ENCODE measurements at regions not wholly inside any gene's neighbourhood (a gene's known extent, or its start where the extent isn't known, plus 50 kb on each side); places are given as distances from the start of the nearest gene placed in this dataset.

DNA sequence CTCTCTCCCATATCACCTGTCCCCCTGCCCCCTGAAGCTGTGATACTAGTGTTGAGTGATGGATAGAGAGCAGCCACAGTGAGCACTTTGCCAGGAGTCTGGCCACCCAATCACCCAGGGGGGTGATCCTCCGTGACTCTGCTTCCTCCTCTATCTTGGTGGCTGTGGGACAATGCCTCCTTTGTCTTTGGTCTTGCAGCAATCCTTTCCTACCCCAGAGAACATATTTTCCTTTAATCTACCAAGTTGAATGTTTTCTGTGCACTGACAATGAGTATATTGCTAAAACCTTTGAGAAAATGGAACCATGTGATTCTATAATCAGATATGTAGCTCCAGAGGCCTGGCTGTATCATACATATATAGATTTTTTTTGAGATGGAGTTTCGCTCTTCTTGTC is 58.1 kb upstream of the HEPHL1 start:
- Histone ChIP-seq H3K4me3 (no peak overlapping the region), H3K27ac (no peak overlapping the region), H3K4me1 (replicated peaks in 1 of 2) (no peaks in the 10 kb centered on the region), H3K27me3 (no peaks in the 10 kb centered on the region), H3K9me3 (replicated peaks in 1 of 3) (no peaks in the 10 kb centered on the region), H3K36me3 (replicated peaks in 1 of 2) (no peaks in the 10 kb centered on the region)
- no peak for DNase-seq
- intact Hi-C loops (cut with DNase I), result no loop called here
- TF ChIP-seq POLR2A (IDR thresholded peaks at IDR 0.05), result no peak
- 81 to 93% (median 87%) methylated on average over 2 of the region's 2 CpGs for WGBS, 4 donors

DNA sequence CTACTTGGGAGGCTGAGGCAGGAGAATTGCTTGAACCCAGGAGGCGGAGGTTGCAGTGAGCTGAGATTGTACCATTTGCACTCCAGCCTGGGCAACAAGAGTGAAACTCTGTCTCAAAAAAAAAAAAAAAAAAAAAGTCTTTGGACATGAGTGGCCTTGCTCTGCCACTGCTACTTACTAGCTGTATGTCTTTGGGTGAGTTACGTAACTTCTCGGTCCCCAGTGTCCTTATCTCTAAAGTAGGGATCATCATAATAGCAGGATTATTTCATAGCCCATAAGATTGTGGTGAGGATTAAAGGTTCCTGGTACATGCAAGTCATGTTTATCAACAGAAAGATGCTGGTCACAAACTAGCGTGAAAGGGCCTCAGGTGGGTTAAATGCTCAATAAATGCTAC is 53.9 kb upstream of the HEPHL1 start:
- 65 to 81% (median 75%) methylated on average over 4 of the region's 4 CpGs for WGBS, 4 donors
- DNase-seq, result peak in 1 of 7 donors; percentile 60
- Histone ChIP-seq H3K4me3 (no peak overlapping the region), H3K27ac (no peak overlapping the region), H3K9me3 (replicated peaks in 1 of 3) (no peaks in the 10 kb centered on the region), H3K27me3 (no peaks in the 10 kb centered on the region), H3K36me3 (replicated peaks in 1 of 2) (no peaks in the 10 kb centered on the region), H3K4me1 (replicated peaks in 1 of 2) (no peaks in the 10 kb centered on the region)
- TF ChIP-seq POLR2A (IDR thresholded peaks at IDR 0.05), result no peak
- TF ChIP-seq, protein P1, sequence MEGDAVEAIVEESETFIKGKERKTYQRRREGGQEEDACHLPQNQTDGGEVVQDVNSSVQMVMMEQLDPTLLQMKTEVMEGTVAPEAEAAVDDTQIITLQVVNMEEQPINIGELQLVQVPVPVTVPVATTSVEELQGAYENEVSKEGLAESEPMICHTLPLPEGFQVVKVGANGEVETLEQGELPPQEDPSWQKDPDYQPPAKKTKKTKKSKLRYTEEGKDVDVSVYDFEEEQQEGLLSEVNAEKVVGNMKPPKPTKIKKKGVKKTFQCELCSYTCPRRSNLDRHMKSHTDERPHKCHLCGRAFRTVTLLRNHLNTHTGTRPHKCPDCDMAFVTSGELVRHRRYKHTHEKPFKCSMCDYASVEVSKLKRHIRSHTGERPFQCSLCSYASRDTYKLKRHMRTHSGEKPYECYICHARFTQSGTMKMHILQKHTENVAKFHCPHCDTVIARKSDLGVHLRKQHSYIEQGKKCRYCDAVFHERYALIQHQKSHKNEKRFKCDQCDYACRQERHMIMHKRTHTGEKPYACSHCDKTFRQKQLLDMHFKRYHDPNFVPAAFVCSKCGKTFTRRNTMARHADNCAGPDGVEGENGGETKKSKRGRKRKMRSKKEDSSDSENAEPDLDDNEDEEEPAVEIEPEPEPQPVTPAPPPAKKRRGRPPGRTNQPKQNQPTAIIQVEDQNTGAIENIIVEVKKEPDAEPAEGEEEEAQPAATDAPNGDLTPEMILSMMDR (IDR thresholded peaks at IDR 0.05), result no peak
- intact Hi-C loops (cut with DNase I), result no loop called here

GRCh38 chr11:93967944-93968343 is 53.2 kb upstream of the HEPHL1 start:
- 90 to 94% (median 92%) methylated on average over 5 of the region's 5 CpGs for WGBS, 4 donors
- Histone ChIP-seq H3K27me3 (no peaks in the 10 kb centered on the region), H3K36me3 (replicated peaks in 1 of 2) (no peaks in the 10 kb centered on the region), H3K4me3 (no peak overlapping the region), H3K4me1 (replicated peaks in 1 of 2) (no peaks in the 10 kb centered on the region), H3K9me3 (replicated peaks in 1 of 3) (no peaks in the 10 kb centered on the region), H3K27ac (no peak overlapping the region)
- intact Hi-C loops (cut with DNase I), result no loop called here
- DNase-seq, result no peak
- TF ChIP-seq, protein P1 (IDR thresholded peaks at IDR 0.05), result no peak
- no peak for TF ChIP-seq POLR2A (IDR thresholded peaks at IDR 0.05)

DNA sequence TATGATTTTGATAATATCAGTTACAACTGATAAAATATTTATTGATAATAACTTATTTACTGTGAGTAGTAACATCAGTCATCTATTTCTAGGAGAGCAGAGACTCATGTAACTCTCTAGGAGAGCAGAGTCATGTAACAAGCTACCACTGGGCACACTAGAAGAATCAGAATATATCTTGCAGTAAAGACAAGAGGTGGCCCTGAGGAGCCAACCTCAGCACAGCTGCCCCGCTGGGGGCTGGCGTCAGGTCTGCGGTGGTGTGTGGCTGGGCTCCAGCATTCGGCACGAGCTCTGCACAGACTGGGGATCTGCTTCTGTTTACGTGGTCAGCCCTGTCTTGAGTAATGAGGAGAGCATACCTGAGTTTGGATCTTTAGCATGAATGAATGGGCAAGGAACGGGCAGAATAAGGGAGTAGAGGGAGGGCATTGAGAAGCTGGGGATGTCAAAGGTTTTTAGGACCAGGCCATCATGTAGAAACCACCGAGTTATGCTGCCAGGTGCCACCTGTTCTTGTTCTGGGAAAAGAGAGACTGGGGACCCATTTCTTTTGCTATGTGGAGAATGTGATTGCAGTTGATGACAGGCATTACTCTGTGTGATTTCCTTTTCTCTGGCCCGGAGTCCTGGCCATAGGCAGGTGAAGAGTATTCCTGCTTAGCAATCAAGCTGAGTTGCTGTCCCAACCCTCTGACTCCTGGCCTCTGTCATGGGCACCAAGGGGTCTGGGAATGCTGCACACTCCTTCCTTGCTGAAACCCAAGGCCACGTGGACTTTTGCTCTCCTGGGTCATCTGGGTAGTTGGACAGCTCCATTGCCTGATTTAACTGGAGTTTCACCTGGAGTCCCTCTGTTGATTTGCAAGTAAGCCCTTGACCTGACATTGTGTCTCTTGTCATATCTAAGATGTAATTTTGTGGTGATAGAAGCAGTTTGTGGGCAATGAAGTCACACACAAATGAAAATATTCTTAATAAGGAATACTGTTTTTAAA is 50.9 kb upstream of the HEPHL1 start:
- 81 to 89% (median 84%) methylated on average over 10 of the region's 10 CpGs for WGBS, 4 donors
- Histone ChIP-seq H3K4me1 (replicated peaks in 1 of 2) (peaks cover 0 to 4% of the 10 kb centered on the region in 2 donors), H3K36me3 (replicated peaks in 1 of 2) (no peaks in the 10 kb centered on the region), H3K4me3 (no peak overlapping the region), H3K27me3 (no peaks in the 10 kb centered on the region), H3K27ac (no peak overlapping the region), H3K9me3 (replicated peaks in 1 of 3) (peaks cover 0 to 3% (median 0%) of the 10 kb centered on the region in 3 donors)
- intact Hi-C loops (cut with DNase I), result no loop called here
- no peak for TF ChIP-seq POLR2A (IDR thresholded peaks at IDR 0.05)
- TF ChIP-seq, protein P1 (IDR thresholded peaks at IDR 0.05), result no peak
- DNase-seq, result no peak

Data from adrenal gland (tissue), 9 donors.